Nephron progenitor cell (in vitro differentiated cells): ENCODE measurements at regions not wholly inside any gene's neighbourhood (a gene's known extent, or its start where the extent isn't known, plus 50 kb on each side); places are given as distances from the start of the nearest gene placed in this dataset.
"Not testable (repeated sequence)": the region's sequence is repeated elsewhere in the genome, so short reads cannot be mapped to it uniquely, and the experiment has no call there.

Experiments
- DNase-seq: peaks from one replicate; pipeline ENCODE4 v3.0.0; 2021
- H3K27ac Mint-ChIP-seq: 2 replicates; pipeline ENCODE4 v1.8.0; 2021; ENCODE audit warnings: mild to moderate bottlenecking, moderate library complexity, mixed read lengths
- H3K27me3 Mint-ChIP-seq: 2 replicates; pipeline ENCODE4 v1.8.0; 2021; ENCODE audit warnings: mild to moderate bottlenecking, low read depth, mixed read lengths; ENCODE audit not compliant: poor library complexity
- H3K36me3 Mint-ChIP-seq: 2 replicates; pipeline ENCODE4 v1.8.0; 2021; ENCODE audit warnings: low read depth, mixed read lengths
- H3K4me1 Mint-ChIP-seq: 2 replicates; pipeline ENCODE4 v1.8.0; 2021; ENCODE audit warnings: mixed read lengths
- H3K4me3 Mint-ChIP-seq: 2 replicates; pipeline ENCODE4 v1.8.0; 2021; ENCODE audit warnings: mild to moderate bottlenecking, moderate library complexity, mixed read lengths
- H3K9me3 Mint-ChIP-seq: 2 replicates; pipeline ENCODE4 v1.8.0; 2021; ENCODE audit warnings: mild to moderate bottlenecking, moderate library complexity, mixed read lengths
- CTCF ChIP-seq: fragments of 200-600 bp; sonication (generic); IDR thresholded peaks from 2 replicates; pipeline ENCODE4 v1.5.0; 2021; ENCODE audit warnings: antibody characterized with exemption

GRCh38 chr12:92396647-92397252 lies 251.1 kb upstream of the BTG1 start:
- Mint-ChIP-seq H3K9me3 (peaks cover 39% of the 10 kb centered on the region), H3K27me3 (peaks cover 14% of the 10 kb centered on the region), H3K4me3 (no peak overlapping the region), H3K4me1 (peaks cover 6% of the 10 kb centered on the region), H3K27ac (no peak overlapping the region), H3K36me3 (peaks cover 13% of the 10 kb centered on the region)
- no peak for DNase-seq
- no peak for TF ChIP-seq CTCF

GRCh38 chr12:92395322-92395721 lies 249.7 kb upstream of the BTG1 start:
- no peak overlapping the region for H3K4me3 Mint-ChIP-seq
- peaks cover 3% of the 10 kb centered on the region for H3K27me3 Mint-ChIP-seq
- H3K27ac Mint-ChIP-seq: no peak overlapping the region
- H3K9me3 Mint-ChIP-seq: peaks cover 49% of the 10 kb centered on the region
- H3K36me3 Mint-ChIP-seq: peaks cover 13% of the 10 kb centered on the region
- H3K4me1 Mint-ChIP-seq: peaks cover 6% of the 10 kb centered on the region
- TF ChIP-seq CTCF: no peak
- DNase-seq: no peak

GRCh38 chr12:92394895-92395294 lies 249.2 kb upstream of the BTG1 start:
- Mint-ChIP-seq H3K36me3 (peaks cover 13% of the 10 kb centered on the region), H3K9me3 (peaks cover 49% of the 10 kb centered on the region), H3K27ac (no peak overlapping the region), H3K27me3 (peaks cover 3% of the 10 kb centered on the region), H3K4me1 (peaks cover 6% of the 10 kb centered on the region), H3K4me3 (no peak overlapping the region)
- no peak for TF ChIP-seq CTCF
- no peak for DNase-seq

- H3K36me3 Mint-ChIP-seq: peaks cover 13% of the 10 kb centered on the region
- no peak overlapping the region for H3K4me3 Mint-ChIP-seq
- TF ChIP-seq CTCF: no peak
- peaks cover 49% of the 10 kb centered on the region for H3K9me3 Mint-ChIP-seq
- no peak for DNase-seq
- H3K27ac Mint-ChIP-seq: no peak overlapping the region
- H3K4me1 Mint-ChIP-seq: no peaks in the 10 kb centered on the region
- H3K27me3 Mint-ChIP-seq: peaks cover 3% of the 10 kb centered on the region
Measured at GRCh38 chr12:92393504-92393903, 247.9 kb upstream of the BTG1 start.

GRCh38 chr12:92391726-92392125 lies 246.1 kb upstream of the BTG1 start:
- not testable (repeated sequence) for H3K4me3 Mint-ChIP-seq, H3K27ac Mint-ChIP-seq, H3K4me1 Mint-ChIP-seq, DNase-seq, H3K27me3 Mint-ChIP-seq
- Mint-ChIP-seq H3K9me3 (peaks cover 49% of the 10 kb centered on the region), H3K36me3 (peaks cover 13% of the 10 kb centered on the region)

- peaks cover 10% of the 10 kb centered on the region for H3K36me3 Mint-ChIP-seq
- no peak for DNase-seq
- no peak for TF ChIP-seq CTCF
- H3K4me1 Mint-ChIP-seq: no peaks in the 10 kb centered on the region
- H3K27ac Mint-ChIP-seq: no peak overlapping the region
- H3K4me3 Mint-ChIP-seq: no peak overlapping the region
- peaks cover 3% of the 10 kb centered on the region for H3K27me3 Mint-ChIP-seq
- H3K9me3 Mint-ChIP-seq: peaks cover 43% of the 10 kb centered on the region
Measured at GRCh38 chr12:92389466-92389865, 243.8 kb upstream of the BTG1 start.
